PC-3 (cell line): ENCODE measurements at regions not wholly inside any gene's neighbourhood (a gene's known extent, or its start where the extent isn't known, plus 50 kb on each side); places are given as distances from the start of the nearest gene placed in this dataset.
A peak's percentile ranks its signal among the peaks of the same experiment; 100 is the strongest.

Experiments
- ATAC-seq: fragments of 200-7000 bp; cut with Tn5 transposase; 2 replicates; pipeline ENCODE4 v1.9.1; 2020; ENCODE audit warnings: mild to moderate bottlenecking, moderate library complexity
- BruUV-seq: library from RNA; stranded (reverse); fragments of 400-500 nt; replicated peaks from 2 replicates; lab custom pipeline; 2021; lab: Mats Ljungman, UMichigan
- CTCF ChIA-PET: fragments of 300-600 bp; sonication (Branson Sonifier 250); formaldehyde crosslinking; loops from one replicate; lab custom pipeline; 2022; ENCODE audit warnings: antibody characterized with exemption; lab: Charles Lee
- POLR2A ChIA-PET: fragments of 300-600 bp; sonication (Branson Sonifier 250); formaldehyde crosslinking; loops from one replicate; lab custom pipeline; 2022; ENCODE audit warnings: antibody characterized with exemption; ENCODE audit not compliant: unreplicated experiment; lab: Charles Lee
- DNase-seq: peaks from one replicate; pipeline ENCODE4 v3.0.0-alpha.2; 2015
- H2AFZ ChIP-seq: fragments of 300-600 bp; sonication (generic); 2 replicates; pipeline ENCODE4 v1.6.0; 2016; ENCODE audit warnings: antibody characterized with exemption, low read length
- H3F3A ChIP-seq: fragments of 300-600 bp; sonication (generic); one replicate; pipeline ENCODE4 v1.6.0; 2017; ENCODE audit warnings: antibody characterized with exemption, low read length, control low read depth, mild to moderate bottlenecking; ENCODE audit not compliant: unreplicated experiment
- H3K27ac ChIP-seq: fragments of 300-600 bp; sonication (generic); 2 replicates; pipeline ENCODE4 v1.5.1; 2016; ENCODE audit warnings: mild to moderate bottlenecking, low read length
- H3K27me3 ChIP-seq: fragments of 300-600 bp; sonication (generic); 2 replicates; pipeline ENCODE4 v1.6.1; 2016; ENCODE audit warnings: low read length, mixed read lengths
- H3K36me3 ChIP-seq: fragments of 300-600 bp; sonication (generic); 2 replicates; pipeline ENCODE4 v1.6.1; 2016; ENCODE audit warnings: low read depth, mixed run types, low read length, mixed read lengths
- H3K4me1 ChIP-seq: fragments of 300-600 bp; sonication (generic); 2 replicates; pipeline ENCODE4 v1.5.1; 2016; ENCODE audit warnings: low read length; ENCODE audit not compliant: insufficient read depth
- H3K4me2 ChIP-seq: fragments of 300-600 bp; sonication (generic); 2 replicates; pipeline ENCODE4 v1.6.0; 2016; ENCODE audit warnings: low read length
- H3K4me3 ChIP-seq: fragments of 300-600 bp; sonication (generic); 2 replicates; pipeline ENCODE4 v1.5.1; 2016; ENCODE audit warnings: mild to moderate bottlenecking, low read length, mixed read lengths
- H3K79me2 ChIP-seq: fragments of 300-600 bp; sonication (generic); 2 replicates; pipeline ENCODE4 v1.6.1; 2017; ENCODE audit warnings: low read length, mixed read lengths
- H3K9ac ChIP-seq: fragments of 300-600 bp; sonication (generic); 2 replicates; pipeline ENCODE4 v1.6.0; 2016; ENCODE audit warnings: mild to moderate bottlenecking, low read length
- H3K9me2 ChIP-seq: fragments of 300-600 bp; sonication (generic); replicated peaks from 2 replicates; pipeline ENCODE4 v1.6.1; 2016; ENCODE audit warnings: mixed run types, low read length, mixed read lengths
- H3K9me3 ChIP-seq: fragments of 300-600 bp; sonication (generic); 2 replicates; pipeline ENCODE4 v1.6.1; 2016; ENCODE audit warnings: low read length, mixed read lengths
- H4K20me1 ChIP-seq: fragments of 300-600 bp; sonication (generic); 2 replicates; pipeline ENCODE4 v1.6.1; 2016; ENCODE audit warnings: low read length, mixed read lengths
- CTCF ChIP-seq: fragments of 300-600 bp; sonication (generic); conservative IDR thresholded peaks from 2 replicates; pipeline ENCODE4 v1.5.1; 2017; ENCODE audit warnings: antibody characterized with exemption, low read depth, mild to moderate bottlenecking, low read length
- EZH2 ChIP-seq: fragments of 300-600 bp; sonication (generic); IDR thresholded peaks from one replicate; pipeline ENCODE4 v1.6.1; 2017; ENCODE audit warnings: antibody characterized with exemption, mild to moderate bottlenecking, low read length; ENCODE audit not compliant: unreplicated experiment
- EZH2phosphoT487 ChIP-seq: fragments of 300-600 bp; sonication (generic); IDR thresholded peaks from 2 replicates; pipeline ENCODE4 v1.6.1; 2018; ENCODE audit warnings: mild to moderate bottlenecking, antibody characterized with exemption, low read length, borderline replicate concordance
- intact Hi-C: fragments of 100-400 bp; cut with micrococcal nuclease; formaldehyde crosslinking; loops from 2 replicates; pipeline ENCODE4 v1.9.0; 2023

GRCh38 chr5:171543148-171543815, 123.8 kb downstream of the FGF18 start:
- ChIA-PET CTCF (no interaction called here), POLR2A (no interaction called here)
- Histone ChIP-seq H3K9me3 (no peaks in the 10 kb centered on the region), H4K20me1 (no peaks in the 10 kb centered on the region), H3K4me3 (no peak overlapping the region), H3K27ac (no peak overlapping the region), H3K27me3 (peaks cover 20% of the 10 kb centered on the region; the same call in 1 of the 2 replicates), H3K4me2 (no peak overlapping the region), H3K36me3 (no peaks in the 10 kb centered on the region), H3K9ac (no peak overlapping the region), H3F3A (no peaks in the 10 kb centered on the region), H3K4me1 (no peaks in the 10 kb centered on the region), H3K9me2 (no peaks in the 10 kb centered on the region), H2AFZ (no peak overlapping the region), H3K79me2 (no peaks in the 10 kb centered on the region)
- TF ChIP-seq CTCF (0 out of 2 replicates have a peak, but pooled peaks have one; percentile 18), EZH2phosphoT487 (no peak), EZH2 (no peak)
- no TSS peak for BruUV-seq
- ATAC-seq (peak; percentile 37), DNase-seq (peak; percentile 43)
- intact Hi-C loops = no loop called here

GRCh38 chr5:171544913-171545765, 125.7 kb downstream of the FGF18 start:
- TF ChIP-seq CTCF (no peak), EZH2 (no peak), EZH2phosphoT487 (no peak)
- Histone ChIP-seq H3K27ac (no peak overlapping the region), H3K9me2 (no peaks in the 10 kb centered on the region), H2AFZ (no peak overlapping the region), H3K4me3 (no peak overlapping the region), H3K4me1 (no peaks in the 10 kb centered on the region), H4K20me1 (no peaks in the 10 kb centered on the region), H3K79me2 (no peaks in the 10 kb centered on the region), H3F3A (no peaks in the 10 kb centered on the region), H3K36me3 (no peaks in the 10 kb centered on the region), H3K4me2 (no peak overlapping the region), H3K9me3 (no peaks in the 10 kb centered on the region), H3K27me3 (peaks cover 16% of the 10 kb centered on the region; the same call in 1 of the 2 replicates), H3K9ac (no peak overlapping the region)
- DNase-seq (no peak), ATAC-seq (no peak)
- no TSS peak for BruUV-seq
- intact Hi-C loops = no loop called here
- POLR2A ChIA-PET = no interaction called here
- CTCF ChIA-PET = no interaction called here
